Glutamatergic neuron (in vitro differentiated cells): ENCODE measurements at regions not wholly inside any gene's neighbourhood (a gene's known extent, or its start where the extent isn't known, plus 50 kb on each side); places are given as distances from the start of the nearest gene placed in this dataset.

Source experiments
- DNase-seq: peaks from one replicate; pipeline ENCODE4 v3.0.0; 2022
- H3K27ac Mint-ChIP-seq: one replicate; pipeline ENCODE4 v1.8.0; 2020; ENCODE audit warnings: mild to moderate bottlenecking, mixed read lengths, inconsistent platforms; ENCODE audit not compliant: unreplicated experiment
- H3K27me3 Mint-ChIP-seq: one replicate; pipeline ENCODE4 v1.8.0; 2020; ENCODE audit warnings: mild to moderate bottlenecking, moderate library complexity, mixed read lengths, inconsistent platforms; ENCODE audit not compliant: unreplicated experiment
- H3K36me3 Mint-ChIP-seq: one replicate; pipeline ENCODE4 v1.8.0; 2020; ENCODE audit warnings: mild to moderate bottlenecking, mixed read lengths, inconsistent platforms; ENCODE audit not compliant: unreplicated experiment
- H3K4me1 Mint-ChIP-seq: one replicate; pipeline ENCODE4 v1.8.0; 2020; ENCODE audit warnings: mild to moderate bottlenecking, low read depth, mixed read lengths, inconsistent platforms; ENCODE audit not compliant: unreplicated experiment
- H3K4me3 Mint-ChIP-seq: one replicate; pipeline ENCODE4 v1.8.0; 2020; ENCODE audit warnings: mild to moderate bottlenecking, mixed read lengths, inconsistent platforms; ENCODE audit not compliant: unreplicated experiment
- H3K9me3 Mint-ChIP-seq: one replicate; pipeline ENCODE4 v1.8.0; 2020; ENCODE audit warnings: mild to moderate bottlenecking, moderate library complexity, mixed read lengths, inconsistent platforms; ENCODE audit not compliant: unreplicated experiment
- CTCF ChIP-seq: fragments of 200-600 bp; sonication (generic); IDR thresholded peaks from one replicate; pipeline ENCODE4 v1.5.0; 2021; ENCODE audit not compliant: partially characterized antibody, unreplicated experiment

- no peak for TF ChIP-seq CTCF
- no peak for DNase-seq
- Mint-ChIP-seq H3K36me3 (no peaks in the 10 kb centered on the region), H3K27me3 (no peaks in the 10 kb centered on the region), H3K4me3 (no peak overlapping the region), H3K9me3 (peaks cover 2% of the 10 kb centered on the region), H3K27ac (no peak overlapping the region), H3K4me1 (no peaks in the 10 kb centered on the region)
Measured at GRCh38 chr13:58782736-58783135, 1151.2 kb downstream of the PCDH17 start.

DNA sequence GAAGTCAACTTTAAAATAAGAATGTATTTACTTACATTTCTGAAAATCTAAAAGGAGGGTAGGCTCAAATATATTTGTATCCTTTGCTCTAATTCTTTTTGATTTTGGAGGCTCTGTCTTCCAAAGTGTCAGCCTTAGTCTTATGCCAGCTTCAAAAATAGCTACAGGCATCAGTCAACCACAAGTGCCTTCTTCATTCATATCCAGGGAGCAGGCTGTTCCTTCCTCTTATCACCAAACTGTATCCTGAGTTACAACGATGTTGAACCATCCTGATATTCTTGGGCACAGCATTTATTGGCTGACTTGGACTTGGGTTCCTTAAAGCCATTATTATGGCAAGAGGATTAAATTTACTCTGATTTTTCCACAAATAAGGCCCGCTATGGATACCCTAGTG lies 1161.3 kb downstream of the PCDH17 start:
- Mint-ChIP-seq H3K27ac (no peak overlapping the region), H3K4me1 (no peaks in the 10 kb centered on the region), H3K4me3 (no peak overlapping the region), H3K9me3 (peaks cover 2% of the 10 kb centered on the region), H3K36me3 (peaks cover 4% of the 10 kb centered on the region), H3K27me3 (no peaks in the 10 kb centered on the region)
- TF ChIP-seq CTCF = no peak
- DNase-seq = no peak

DNA sequence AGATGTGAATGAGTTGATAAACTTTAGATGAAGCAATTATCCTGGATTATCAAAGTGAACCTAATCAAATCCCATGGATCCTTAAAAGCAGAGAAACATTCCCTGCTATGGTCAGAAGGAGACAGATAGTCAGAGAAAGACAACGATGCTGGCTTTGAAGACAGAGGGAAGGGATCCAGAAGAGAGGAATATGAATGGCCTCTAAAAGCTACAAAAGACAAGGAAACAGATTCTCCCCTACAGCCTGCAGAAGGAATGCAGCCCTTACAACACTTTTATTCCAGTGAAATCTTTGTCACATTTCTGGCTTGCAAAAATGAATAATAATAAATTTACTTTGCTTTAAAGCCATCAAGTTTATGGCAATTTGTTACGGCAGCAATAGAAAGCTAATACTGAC lies 1164.2 kb downstream of the PCDH17 start:
- no peak for DNase-seq
- H3K9me3 Mint-ChIP-seq = peaks cover 2% of the 10 kb centered on the region
- no peaks in the 10 kb centered on the region for H3K27me3 Mint-ChIP-seq
- no peaks in the 10 kb centered on the region for H3K4me1 Mint-ChIP-seq
- no peak overlapping the region for H3K27ac Mint-ChIP-seq
- no peak for TF ChIP-seq CTCF
- H3K4me3 Mint-ChIP-seq = no peak overlapping the region
- no peaks in the 10 kb centered on the region for H3K36me3 Mint-ChIP-seq

GRCh38 chr13:58804832-58805231 lies 1173.3 kb downstream of the PCDH17 start:
- no peaks in the 10 kb centered on the region for H3K36me3 Mint-ChIP-seq
- H3K9me3 Mint-ChIP-seq = no peaks in the 10 kb centered on the region
- peaks cover 2% of the 10 kb centered on the region for H3K4me1 Mint-ChIP-seq
- DNase-seq = no peak
- no peak for TF ChIP-seq CTCF
- no peak overlapping the region for H3K27ac Mint-ChIP-seq
- H3K27me3 Mint-ChIP-seq = no peaks in the 10 kb centered on the region
- H3K4me3 Mint-ChIP-seq = no peak overlapping the region

- Mint-ChIP-seq H3K27ac (no peak overlapping the region), H3K27me3 (no peaks in the 10 kb centered on the region)
Measured at GRCh38 chr13:58806401-58806800, 1174.9 kb downstream of the PCDH17 start.

More at GRCh38 chr13:58806401-58806800, 1174.9 kb downstream of the PCDH17 start:
- Mint-ChIP-seq H3K4me1 (peaks cover 2% of the 10 kb centered on the region), H3K9me3 (no peaks in the 10 kb centered on the region), H3K36me3 (no peaks in the 10 kb centered on the region), H3K4me3 (no peak overlapping the region)
- no peak for DNase-seq
- no peak for TF ChIP-seq CTCF
